DND-41 (cell line): ENCODE measurements at regions not wholly inside any gene's neighbourhood (a gene's known extent, or its start where the extent isn't known, plus 50 kb on each side); places are given as distances from the start of the nearest gene placed in this dataset.

Experiments
- ATAC-seq: fragments of 200-7000 bp; cut with Tn5 transposase; 3 replicates; pipeline ENCODE4 v1.9.1; 2021; ENCODE audit warnings: low read depth; ENCODE audit not compliant: insufficient read depth
- DNase-seq: peaks from one replicate; pipeline ENCODE4 v3.0.0-alpha.2; 2020
- H2AFZ ChIP-seq: 2 replicates; pipeline ENCODE4 v1.6.0; 2012; ENCODE audit warnings: low read depth, low read length
- H3K27ac ChIP-seq: 2 replicates; pipeline ENCODE4 v1.5.1; 2012; ENCODE audit warnings: low read length, inconsistent platforms
- H3K27me3 ChIP-seq: fragments of 200-600 bp; sonication (generic); 2 replicates; pipeline ENCODE4 v1.6.0; 2012; ENCODE audit warnings: low read length, mild to moderate bottlenecking, inconsistent platforms; ENCODE audit not compliant: insufficient read depth, poor library complexity
- H3K36me3 ChIP-seq: 2 replicates; pipeline ENCODE4 v1.5.1; 2012; ENCODE audit warnings: low read length, inconsistent platforms; ENCODE audit not compliant: insufficient read depth
- H3K4me1 ChIP-seq: 2 replicates; pipeline ENCODE4 v1.5.1; 2012; ENCODE audit warnings: mild to moderate bottlenecking, low read length; ENCODE audit not compliant: insufficient read depth
- H3K4me2 ChIP-seq: 2 replicates; pipeline ENCODE4 v1.6.0; 2012; ENCODE audit warnings: mild to moderate bottlenecking, moderate library complexity, low read length, inconsistent platforms; ENCODE audit not compliant: insufficient read depth
- H3K4me3 ChIP-seq, 2 experiments: fragments of 200-600 bp in 1 of 2; shearing (Covaris generic) in 1 of 2; 2 replicates each; pipeline ENCODE4 v1.5.1; 2012 to 2016; ENCODE audit warnings: inconsistent platforms in 2 of 2, low read length in 2 of 2, mild to moderate bottlenecking in 2 of 2, low read depth in 1 of 2, moderate library complexity in 1 of 2
- H3K79me2 ChIP-seq: 2 replicates; pipeline ENCODE4 v1.6.0; 2012; ENCODE audit warnings: low read length, inconsistent platforms; ENCODE audit not compliant: insufficient read depth
- H3K9ac ChIP-seq: 2 replicates; pipeline ENCODE4 v1.6.0; 2012; ENCODE audit warnings: low read depth, mild to moderate bottlenecking, inconsistent platforms, low read length, moderate library complexity
- H3K9me3 ChIP-seq: 2 replicates; pipeline ENCODE4 v1.5.1; 2012; ENCODE audit warnings: low read length, moderate library complexity, mild to moderate bottlenecking, inconsistent platforms; ENCODE audit not compliant: insufficient read depth, severe bottlenecking
- H4K20me1 ChIP-seq: 2 replicates; pipeline ENCODE4 v1.6.0; 2012; ENCODE audit warnings: low read length; ENCODE audit not compliant: insufficient read depth
- EZH2 ChIP-seq: IDR thresholded peaks from 3 replicates; pipeline ENCODE4 v1.6.1; 2012; ENCODE audit warnings: borderline replicate concordance, low read depth, mild to moderate bottlenecking, moderate library complexity, low read length, inconsistent platforms; ENCODE audit not compliant: severe bottlenecking
- TF ChIP-seq, protein P1 (sequence below): IDR thresholded peaks from 2 replicates; pipeline ENCODE4 v1.5.1; 2012; ENCODE audit warnings: borderline replicate concordance, low read length, moderate library complexity, mild to moderate bottlenecking; ENCODE audit not compliant: poor library complexity, severe bottlenecking; ENCODE audit errors: extremely low read depth

DNA sequence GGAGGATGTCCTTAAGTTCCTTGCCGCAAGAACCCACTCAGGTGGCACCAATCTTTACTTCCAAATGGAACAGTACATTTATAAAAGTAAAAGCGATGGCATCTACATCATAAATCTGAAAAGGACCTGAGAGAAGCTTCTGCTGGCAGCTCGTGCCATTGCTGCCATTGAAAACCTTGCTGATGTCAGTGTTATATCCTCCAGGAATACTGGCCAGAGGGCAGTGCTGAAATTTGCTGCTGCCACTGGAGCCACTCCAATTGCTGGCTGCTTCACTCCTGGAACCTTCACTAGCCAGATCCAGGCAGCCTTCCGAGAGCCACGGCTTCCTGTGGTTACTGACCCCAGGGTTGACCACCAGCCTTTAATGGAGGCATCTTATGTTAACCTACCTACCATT lies 191.7 kb downstream of the TRIM27 start:
- H3K9ac ChIP-seq, result no peak overlapping the region
- H3K4me3 ChIP-seq, result no peak overlapping the region
- no peak overlapping the region for H2AFZ ChIP-seq
- H3K27ac ChIP-seq, result no peak overlapping the region
- H4K20me1 ChIP-seq, result no peaks in the 10 kb centered on the region
- H3K36me3 ChIP-seq, result no peaks in the 10 kb centered on the region
- DNase-seq (no peak), ATAC-seq (no peak)
- H3K79me2 ChIP-seq, result no peaks in the 10 kb centered on the region
- H3K27me3 ChIP-seq, result peaks cover 7% of the 10 kb centered on the region
- no peak overlapping the region for H3K4me2 ChIP-seq
- TF ChIP-seq, protein P1, sequence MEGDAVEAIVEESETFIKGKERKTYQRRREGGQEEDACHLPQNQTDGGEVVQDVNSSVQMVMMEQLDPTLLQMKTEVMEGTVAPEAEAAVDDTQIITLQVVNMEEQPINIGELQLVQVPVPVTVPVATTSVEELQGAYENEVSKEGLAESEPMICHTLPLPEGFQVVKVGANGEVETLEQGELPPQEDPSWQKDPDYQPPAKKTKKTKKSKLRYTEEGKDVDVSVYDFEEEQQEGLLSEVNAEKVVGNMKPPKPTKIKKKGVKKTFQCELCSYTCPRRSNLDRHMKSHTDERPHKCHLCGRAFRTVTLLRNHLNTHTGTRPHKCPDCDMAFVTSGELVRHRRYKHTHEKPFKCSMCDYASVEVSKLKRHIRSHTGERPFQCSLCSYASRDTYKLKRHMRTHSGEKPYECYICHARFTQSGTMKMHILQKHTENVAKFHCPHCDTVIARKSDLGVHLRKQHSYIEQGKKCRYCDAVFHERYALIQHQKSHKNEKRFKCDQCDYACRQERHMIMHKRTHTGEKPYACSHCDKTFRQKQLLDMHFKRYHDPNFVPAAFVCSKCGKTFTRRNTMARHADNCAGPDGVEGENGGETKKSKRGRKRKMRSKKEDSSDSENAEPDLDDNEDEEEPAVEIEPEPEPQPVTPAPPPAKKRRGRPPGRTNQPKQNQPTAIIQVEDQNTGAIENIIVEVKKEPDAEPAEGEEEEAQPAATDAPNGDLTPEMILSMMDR, result no peak
- no peak for TF ChIP-seq EZH2
- H3K9me3 ChIP-seq, result no peaks in the 10 kb centered on the region
- H3K4me1 ChIP-seq, result peaks cover 12% of the 10 kb centered on the region

GRCh38 chr6:28734443-28734959 lies 189.3 kb downstream of the TRIM27 start:
- Histone ChIP-seq H3K27ac (no peak overlapping the region), H3K27me3 (no peaks in the 10 kb centered on the region), H3K4me1 (peaks cover 4% of the 10 kb centered on the region; the same call in 1 of the 2 replicates), H3K36me3 (no peaks in the 10 kb centered on the region), H3K4me2 (no peak overlapping the region), H3K9ac (no peak overlapping the region), H2AFZ (no peak overlapping the region), H4K20me1 (no peaks in the 10 kb centered on the region), H3K4me3 (no peak overlapping the region), H3K9me3 (no peaks in the 10 kb centered on the region), H3K79me2 (no peaks in the 10 kb centered on the region)
- no peak for ATAC-seq
- TF ChIP-seq, protein P1, result no peak
- TF ChIP-seq EZH2, result no peak
- DNase-seq, result no peak

DNA sequence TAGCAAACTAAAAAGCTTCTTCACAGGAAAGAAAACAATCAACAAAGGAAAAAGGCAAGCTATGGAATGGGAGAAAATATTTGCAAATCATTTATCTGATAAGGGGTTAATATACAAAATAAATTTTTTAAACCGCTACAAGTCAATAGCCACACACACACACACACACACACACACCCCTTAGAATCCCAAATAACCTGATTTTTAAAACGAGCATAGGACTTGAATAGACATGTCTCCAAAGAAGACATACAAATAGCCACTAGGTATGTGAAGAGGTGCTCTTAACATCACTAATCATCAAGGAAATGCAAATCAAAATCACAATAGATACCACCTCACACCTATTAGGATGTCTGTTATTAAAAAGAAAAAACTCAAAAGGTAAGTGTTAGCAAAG lies 187.7 kb downstream of the TRIM27 start:
- no peak for TF ChIP-seq EZH2
- TF ChIP-seq, protein P1, result no peak

More for the DNA sequence above, 187.7 kb downstream of the TRIM27 start:
- no peak overlapping the region for H3K4me3 ChIP-seq
- no peaks in the 10 kb centered on the region for H3K27me3 ChIP-seq
- no peak for DNase-seq
- no peak overlapping the region for H3K9ac ChIP-seq
- H4K20me1 ChIP-seq, result no peaks in the 10 kb centered on the region
- H3K9me3 ChIP-seq, result no peaks in the 10 kb centered on the region
- H3K4me2 ChIP-seq, result no peak overlapping the region
- H3K4me1 ChIP-seq, result no peaks in the 10 kb centered on the region
- H3K79me2 ChIP-seq, result no peaks in the 10 kb centered on the region
- no peak overlapping the region for H3K27ac ChIP-seq
- no peak overlapping the region for H2AFZ ChIP-seq
- no peak for ATAC-seq
- H3K36me3 ChIP-seq, result no peaks in the 10 kb centered on the region
